Activated CD4-positive, alpha-beta T cell treated with anti-CD3 and anti-CD28 coated beads for 48 hours (primary cell): ENCODE measurements at regions not wholly inside any gene's neighbourhood (a gene's known extent, or its start where the extent isn't known, plus 50 kb on each side); places are given as distances from the start of the nearest gene placed in this dataset.
"Not testable (repeated sequence)": the region's sequence is repeated elsewhere in the genome, so short reads cannot be mapped to it uniquely, and the experiment has no call there.

Experiments used
- DNase-seq: peaks from one replicate; pipeline ENCODE4 v3.0.0-alpha.2; 2020

- no peak for DNase-seq
These were observed 193.2 kb downstream of the NDUFA10 start for GRCh38 chr2:239831861-239832489.

- DNase-seq: no peak
These were observed 194.0 kb downstream of the NDUFA10 start for GRCh38 chr2:239831001-239831731.

GRCh38 chr2:239830121-239831000 is 194.8 kb downstream of the NDUFA10 start:
- no peak for DNase-seq

- DNase-seq: no peak
These were observed 195.8 kb downstream of the NDUFA10 start for GRCh38 chr2:239829326-239829725.

DNA sequence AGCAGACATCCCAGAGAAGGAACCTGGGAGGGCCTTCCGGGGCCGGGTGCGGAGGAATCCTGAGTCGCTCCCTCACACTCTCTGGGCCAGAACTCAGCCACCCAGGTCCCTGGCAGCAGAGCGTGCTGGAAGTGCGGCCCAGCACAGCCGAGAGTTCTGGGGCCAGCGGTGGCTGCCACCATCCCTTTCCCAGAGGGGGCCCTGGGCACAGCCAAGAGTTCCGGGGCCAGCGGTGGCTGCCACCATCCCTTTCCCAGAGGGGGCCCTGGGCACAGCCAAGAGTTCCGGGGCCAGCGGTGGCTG is 196.2 kb downstream of the NDUFA10 start:
- DNase-seq: not testable (repeated sequence)

DNA sequence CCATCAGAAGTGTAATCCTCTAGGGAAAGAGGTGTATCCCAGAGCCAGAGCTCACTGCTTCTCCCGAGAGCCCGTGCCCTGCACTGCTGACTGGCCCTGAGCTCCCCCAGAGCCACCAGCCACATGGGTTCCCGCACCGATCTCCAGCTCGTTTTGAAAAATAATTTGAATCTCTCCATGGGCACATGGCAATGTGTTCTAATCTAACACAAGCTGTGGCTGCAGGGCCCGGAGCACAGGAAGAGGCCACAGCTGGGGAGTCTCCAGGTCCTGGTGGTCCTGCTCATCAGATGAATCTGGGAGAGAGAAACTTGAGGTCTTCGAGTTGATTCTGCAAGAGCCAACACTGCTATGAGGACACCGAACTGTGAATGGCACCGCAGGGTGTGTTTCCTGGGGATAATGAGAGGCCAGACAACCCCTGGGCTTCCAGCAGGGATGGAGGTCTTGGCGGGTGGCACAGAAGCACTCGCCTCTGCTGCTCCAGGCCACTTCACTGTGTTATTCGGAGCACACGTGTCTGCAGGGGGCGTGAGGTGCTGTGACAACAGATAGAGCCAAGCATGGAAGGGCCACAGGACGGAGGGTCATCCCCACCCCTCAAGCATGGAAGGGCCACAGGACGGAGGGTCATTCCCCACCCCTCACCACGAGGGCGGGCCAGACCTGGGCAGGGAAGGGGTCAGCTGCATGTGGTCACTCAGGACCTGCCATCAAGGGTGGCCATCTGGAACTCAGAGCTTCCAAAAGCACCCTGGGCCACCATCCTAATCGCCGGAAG is 196.8 kb downstream of the NDUFA10 start:
- DNase-seq: no peak

GRCh38 chr2:239827523-239827890 is 197.6 kb downstream of the NDUFA10 start:
- no peak for DNase-seq

- no peak for DNase-seq
These were observed 198.2 kb downstream of the NDUFA10 start for GRCh38 chr2:239826786-239827522.

DNA sequence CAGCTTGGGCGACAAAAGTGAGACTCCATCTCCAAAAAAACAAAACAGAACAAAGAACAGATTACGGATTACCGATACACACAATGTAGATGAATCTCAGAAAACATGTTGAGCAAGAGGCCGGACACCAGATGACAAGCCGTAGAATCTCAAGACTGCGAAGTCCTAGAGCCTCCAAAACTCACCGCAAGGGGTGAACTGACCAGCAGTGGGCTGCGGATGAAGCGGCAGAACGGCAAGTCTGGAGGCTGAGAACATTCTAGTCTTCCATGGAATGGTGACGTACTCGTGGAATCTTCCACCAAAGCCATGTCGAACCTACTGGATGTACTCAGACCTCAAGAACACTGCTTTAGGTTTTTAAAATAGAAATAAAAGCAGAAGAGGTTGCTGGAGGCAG is 198.8 kb downstream of the NDUFA10 start:
- DNase-seq: no peak

DNA sequence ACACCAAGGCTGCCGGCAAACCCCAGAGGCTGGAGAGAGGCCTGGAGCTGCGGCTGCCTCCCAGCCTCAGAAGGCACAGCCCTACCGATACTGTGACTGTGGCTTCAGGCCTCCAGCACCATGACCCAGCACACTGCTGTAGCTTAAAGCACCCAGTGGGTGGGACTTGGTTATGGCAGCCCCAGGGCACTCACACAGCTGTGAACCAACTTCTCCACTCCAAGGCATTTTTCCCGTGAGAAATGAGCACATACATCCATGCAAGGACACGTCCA is 199.5 kb downstream of the NDUFA10 start:
- no peak for DNase-seq

DNA sequence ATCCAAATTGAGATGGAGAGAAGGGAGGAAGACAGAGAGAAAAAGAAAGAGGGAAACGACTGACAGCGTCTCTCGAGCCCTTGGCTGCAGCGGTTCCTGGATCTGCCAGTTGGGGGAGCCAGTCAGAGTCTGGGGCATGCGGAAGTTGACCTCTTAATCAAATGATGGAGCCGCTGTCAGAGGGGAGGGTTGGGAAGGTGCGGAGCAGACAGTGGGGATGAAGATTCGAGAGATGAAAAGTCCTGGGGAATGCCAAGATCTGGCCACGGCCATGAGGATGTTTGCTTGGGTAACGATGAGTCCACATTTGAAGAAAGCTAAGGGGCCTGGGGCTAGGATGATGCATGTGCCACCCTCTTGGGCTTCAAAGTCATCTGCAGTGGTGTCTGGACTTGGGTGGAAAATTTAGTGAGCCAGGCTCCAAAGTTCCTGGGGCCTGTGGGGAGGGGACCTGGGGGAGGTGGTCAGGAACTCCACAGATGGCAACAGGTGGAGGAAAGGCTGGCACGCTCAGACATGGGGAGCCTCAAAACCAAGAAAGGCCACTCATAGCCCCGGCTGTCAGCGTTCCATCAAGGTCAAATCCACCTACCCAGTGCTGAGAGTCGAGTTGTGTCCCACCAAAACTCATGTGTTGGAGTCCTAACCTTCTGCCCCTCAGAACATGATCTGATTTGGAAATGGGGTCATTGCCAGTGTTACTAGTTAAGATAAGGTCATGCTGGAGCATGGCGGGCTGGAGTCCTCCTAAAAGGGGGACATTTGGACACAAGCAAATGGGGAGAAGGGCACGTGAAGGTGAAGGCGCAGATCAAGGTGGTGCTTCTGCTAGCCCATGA is 200.1 kb downstream of the NDUFA10 start:
- DNase-seq: no peak

DNA sequence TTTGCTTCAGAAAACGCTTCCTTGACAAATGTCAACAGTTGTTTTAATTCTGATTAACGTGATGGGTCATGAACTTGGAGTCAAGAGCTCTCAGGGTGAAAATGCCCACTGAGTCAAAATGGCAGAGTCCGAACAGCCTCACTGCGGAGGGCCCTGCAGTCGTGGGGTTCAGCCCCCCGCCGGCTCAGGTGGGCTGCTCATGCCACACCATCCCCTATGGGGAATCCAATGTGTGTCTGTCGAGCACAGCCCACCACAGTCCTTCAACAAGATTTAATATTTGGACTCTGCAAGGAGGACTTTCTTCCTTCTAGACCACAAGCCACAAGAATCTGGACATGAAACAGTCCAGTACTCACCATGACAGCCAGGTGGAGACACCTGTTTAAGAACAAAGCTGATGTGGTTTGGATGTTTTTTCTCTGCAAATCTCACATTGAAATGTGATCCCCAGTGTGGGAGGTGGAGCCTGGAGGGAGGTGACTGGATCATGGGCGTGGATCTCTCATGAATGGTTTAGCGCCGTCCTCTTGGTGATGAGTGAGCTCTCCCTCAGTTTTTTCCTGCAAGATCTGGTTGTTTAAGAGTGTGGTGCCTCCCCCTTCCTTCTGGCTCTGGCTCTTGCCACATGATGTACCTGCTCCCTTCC is 201.0 kb downstream of the NDUFA10 start:
- peak; percentile 20 for DNase-seq

- peak; percentile 49 for DNase-seq
These were observed 202.9 kb downstream of the NDUFA10 start for GRCh38 chr2:239822146-239822831.

- DNase-seq: no peak
These were observed 203.5 kb downstream of the NDUFA10 start for GRCh38 chr2:239821694-239822075.

- DNase-seq: no peak
These were observed 204.1 kb downstream of the NDUFA10 start for GRCh38 chr2:239820836-239821693.

DNA sequence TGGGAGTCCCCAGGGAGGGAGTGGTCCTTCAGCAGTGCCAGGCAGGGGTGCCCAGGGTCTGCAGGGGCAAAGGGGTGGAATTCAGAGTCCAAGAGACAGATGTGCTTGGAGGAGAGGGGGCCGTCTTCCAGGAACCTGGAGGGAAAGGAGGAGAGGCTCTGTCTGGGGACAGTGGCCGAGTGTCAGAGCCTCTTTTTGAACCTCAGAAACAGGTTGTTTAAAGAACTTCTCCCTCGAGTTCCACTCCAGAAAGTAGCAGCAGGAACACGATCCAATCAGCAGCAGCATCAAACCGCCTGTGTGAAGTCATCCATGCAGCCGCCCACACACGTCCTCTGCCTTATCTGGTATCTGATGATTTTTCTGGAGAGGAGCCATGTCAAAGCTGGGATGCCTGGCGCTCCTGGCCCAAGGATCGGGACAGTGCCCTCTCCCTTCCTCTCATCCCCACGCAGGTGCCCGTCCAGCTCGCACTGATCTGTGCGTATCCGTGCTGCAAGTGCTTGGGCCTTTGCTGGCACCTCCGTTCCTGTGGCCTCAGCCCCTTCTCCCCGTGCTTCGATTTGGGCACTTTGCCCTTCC is 205.1 kb downstream of the NDUFA10 start:
- peak; percentile 49 for DNase-seq

- no peak for DNase-seq
These were observed 205.8 kb downstream of the NDUFA10 start for GRCh38 chr2:239819091-239819973.

DNA sequence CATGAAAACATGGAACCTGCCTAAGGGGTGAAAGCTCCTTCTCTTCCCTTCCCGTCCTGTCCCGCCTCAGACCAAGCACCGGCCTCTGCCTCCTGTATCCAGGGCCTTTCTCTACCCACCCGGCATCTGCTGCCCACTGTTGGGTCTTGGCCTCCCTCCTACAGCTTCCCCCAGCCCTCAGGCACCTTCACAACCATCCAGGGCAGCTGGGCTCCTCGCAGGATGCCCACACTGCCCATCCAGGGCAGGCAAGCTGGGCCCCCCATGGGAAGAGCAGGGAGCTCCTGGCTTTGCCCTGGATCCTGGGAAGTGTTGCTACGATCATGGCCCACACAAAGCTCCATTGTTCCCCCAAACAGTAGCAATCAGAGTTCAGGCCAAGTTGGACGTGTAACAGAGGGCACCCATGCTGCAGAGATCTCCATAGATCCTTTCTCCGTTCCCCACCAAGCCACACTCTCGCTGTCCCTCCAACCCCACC is 206.6 kb downstream of the NDUFA10 start:
- no peak for DNase-seq
